HUES64 (cell line): ENCODE measurements at regions not wholly inside any gene's neighbourhood (a gene's known extent, or its start where the extent isn't known, plus 50 kb on each side); places are given as distances from the start of the nearest gene placed in this dataset.

ENCODE experiments used
- H3K27ac ChIP-seq: 2 replicates; pipeline ENCODE4 v1.7.0; 2013; ENCODE audit warnings: low read depth, low read length, inconsistent platforms
- H3K27me3 ChIP-seq: 2 replicates; pipeline ENCODE4 v1.6.1; 2013; ENCODE audit warnings: mild to moderate bottlenecking, low read length; ENCODE audit not compliant: insufficient read depth
- H3K36me3 ChIP-seq: 2 replicates; pipeline ENCODE4 v1.6.1; 2013; ENCODE audit warnings: mild to moderate bottlenecking, low read length; ENCODE audit not compliant: insufficient read depth
- H3K4me1 ChIP-seq: 2 replicates; pipeline ENCODE4 v1.6.1; 2013; ENCODE audit warnings: mild to moderate bottlenecking, low read length, moderate library complexity; ENCODE audit not compliant: insufficient read depth
- H3K4me3 ChIP-seq: 2 replicates; pipeline ENCODE4 v1.5.1; 2013; ENCODE audit warnings: mild to moderate bottlenecking, low read length, moderate library complexity
- H3K9ac ChIP-seq: 2 replicates; pipeline ENCODE4 v1.6.1; 2013; ENCODE audit warnings: mild to moderate bottlenecking, low read depth, low read length
- H3K9me3 ChIP-seq: 2 replicates; pipeline ENCODE4 v1.6.1; 2013; ENCODE audit warnings: low read depth, low read length; ENCODE audit not compliant: insufficient read depth
- WGBS: fragments of 150-250, 120-280 bp; methylation state at CpG from one replicate; pipeline ENCODE4 v1.1.7; 2013; ENCODE audit warnings: missing lambda C conversion rate; 5-methylcytosine and 5-hydroxymethylcytosine counted together

- Histone ChIP-seq H3K4me3 (no peak overlapping the region), H3K27me3 (no peaks in the 10 kb centered on the region), H3K4me1 (no peaks in the 10 kb centered on the region), H3K36me3 (no peaks in the 10 kb centered on the region), H3K27ac (no peak overlapping the region), H3K9me3 (no peaks in the 10 kb centered on the region), H3K9ac (no peak overlapping the region)
- 95% methylated on average over 16 of the region's 16 CpGs for WGBS
These were observed 164.5 kb downstream of the HERPUD2 start for GRCh38 chr7:35530124-35531109.

- H3K27me3 ChIP-seq: no peaks in the 10 kb centered on the region
- no peaks in the 10 kb centered on the region for H3K4me1 ChIP-seq
- no peak overlapping the region for H3K9ac ChIP-seq
- H3K9me3 ChIP-seq: no peaks in the 10 kb centered on the region
- no peaks in the 10 kb centered on the region for H3K36me3 ChIP-seq
- H3K4me3 ChIP-seq: no peak overlapping the region
- H3K27ac ChIP-seq: no peak overlapping the region
- WGBS: 91% methylated on average over 6 of the region's 6 CpGs
These were observed 165.2 kb downstream of the HERPUD2 start for GRCh38 chr7:35529713-35530112.

- Histone ChIP-seq H3K9ac (no peak overlapping the region), H3K9me3 (no peaks in the 10 kb centered on the region), H3K27ac (no peak overlapping the region), H3K4me3 (no peak overlapping the region), H3K36me3 (no peaks in the 10 kb centered on the region), H3K27me3 (no peaks in the 10 kb centered on the region), H3K4me1 (no peaks in the 10 kb centered on the region)
- 92% methylated on average over 7 of the region's 8 CpGs for WGBS
These were observed 166.5 kb downstream of the HERPUD2 start for GRCh38 chr7:35528381-35528977.

GRCh38 chr7:35526645-35527044 is 168.3 kb downstream of the HERPUD2 start:
- Histone ChIP-seq H3K27me3 (no peaks in the 10 kb centered on the region), H3K4me1 (no peaks in the 10 kb centered on the region), H3K4me3 (no peak overlapping the region), H3K36me3 (no peaks in the 10 kb centered on the region), H3K9me3 (no peaks in the 10 kb centered on the region), H3K9ac (no peak overlapping the region), H3K27ac (no peak overlapping the region)
- 92% methylated on average over 4 of the region's 4 CpGs for WGBS

- peaks cover 5% of the 10 kb centered on the region; the same call in 1 of the 2 replicates for H3K27me3 ChIP-seq
- H3K9me3 ChIP-seq: no peaks in the 10 kb centered on the region
- no peaks in the 10 kb centered on the region for H3K4me1 ChIP-seq
- H3K36me3 ChIP-seq: no peaks in the 10 kb centered on the region
- no peak overlapping the region for H3K27ac ChIP-seq
- H3K9ac ChIP-seq: no peak overlapping the region
- H3K4me3 ChIP-seq: no peak overlapping the region
- 94% methylated on average over 3 of the region's 5 CpGs for WGBS
These were observed 170.7 kb downstream of the HERPUD2 start for GRCh38 chr7:35524112-35524804.

GRCh38 chr7:35523292-35523691 is 171.6 kb downstream of the HERPUD2 start:
- Histone ChIP-seq H3K9ac (no peak overlapping the region), H3K4me3 (no peak overlapping the region), H3K36me3 (no peaks in the 10 kb centered on the region), H3K9me3 (no peaks in the 10 kb centered on the region), H3K4me1 (no peaks in the 10 kb centered on the region), H3K27ac (no peak overlapping the region), H3K27me3 (peaks cover 5% of the 10 kb centered on the region; the same call in 1 of the 2 replicates)
- WGBS: 96% methylated on average over 7 of the region's 7 CpGs

- H3K4me3 ChIP-seq: no peak overlapping the region
- H3K9me3 ChIP-seq: no peaks in the 10 kb centered on the region
- WGBS: 52% methylated on average over 5 of the region's 5 CpGs
- no peaks in the 10 kb centered on the region for H3K4me1 ChIP-seq
- no peak overlapping the region for H3K9ac ChIP-seq
- no peak overlapping the region for H3K27ac ChIP-seq
- H3K27me3 ChIP-seq: peaks cover 5% of the 10 kb centered on the region; the same call in 1 of the 2 replicates
- H3K36me3 ChIP-seq: no peaks in the 10 kb centered on the region
These were observed 172.2 kb downstream of the HERPUD2 start for GRCh38 chr7:35522697-35523096.

GRCh38 chr7:35521941-35522340 is 173.0 kb downstream of the HERPUD2 start:
- Histone ChIP-seq H3K4me3 (no peak overlapping the region), H3K9ac (no peak overlapping the region), H3K27me3 (peaks cover 5% of the 10 kb centered on the region; the same call in 1 of the 2 replicates), H3K9me3 (no peaks in the 10 kb centered on the region), H3K4me1 (no peaks in the 10 kb centered on the region), H3K36me3 (no peaks in the 10 kb centered on the region), H3K27ac (no peak overlapping the region)
- WGBS: 87% methylated on average over 3 of the region's 3 CpGs

- Histone ChIP-seq H3K4me1 (no peaks in the 10 kb centered on the region), H3K27me3 (peaks cover 5% of the 10 kb centered on the region; the same call in 1 of the 2 replicates), H3K4me3 (no peak overlapping the region), H3K36me3 (no peaks in the 10 kb centered on the region), H3K27ac (no peak overlapping the region), H3K9me3 (no peaks in the 10 kb centered on the region), H3K9ac (no peak overlapping the region)
- WGBS: 75% methylated on average over 5 of the region's 5 CpGs
These were observed 173.9 kb downstream of the HERPUD2 start for GRCh38 chr7:35520810-35521625.

GRCh38 chr7:35519971-35520809 is 174.7 kb downstream of the HERPUD2 start:
- Histone ChIP-seq H3K27ac (no peak overlapping the region), H3K4me1 (no peaks in the 10 kb centered on the region), H3K9ac (no peak overlapping the region), H3K27me3 (peaks cover 5% of the 10 kb centered on the region; the same call in 1 of the 2 replicates), H3K9me3 (no peaks in the 10 kb centered on the region), H3K4me3 (no peak overlapping the region), H3K36me3 (no peaks in the 10 kb centered on the region)
- 44% methylated on average over 13 of the region's 14 CpGs for WGBS
